HG03354 (cell line): ENCODE measurements at regions not wholly inside any gene's neighbourhood (a gene's known extent, or its start where the extent isn't known, plus 50 kb on each side); places are given as distances from the start of the nearest gene placed in this dataset.
A peak's percentile ranks its signal among the peaks of the same experiment; 100 is the strongest.
"Not testable (repeated sequence)": the region's sequence is repeated elsewhere in the genome, so short reads cannot be mapped to it uniquely, and the experiment has no call there.

ENCODE experiments used
- ATAC-seq: cut with Tn5 transposase; IDR thresholded peaks from one replicate; pipeline ENCODE4 v1.9.1; 2021; ENCODE audit warnings: mild to moderate bottlenecking; ENCODE audit not compliant: unreplicated experiment, poor library complexity, severe bottlenecking

- ATAC-seq, result no peak
These were observed 930.2 kb upstream of the ALCAM start for GRCh38 chr3:104436506-104436905.

GRCh38 chr3:104437131-104437750 is 929.5 kb upstream of the ALCAM start:
- no peak for ATAC-seq

GRCh38 chr3:104437891-104438290 is 928.8 kb upstream of the ALCAM start:
- no peak for ATAC-seq

- no peak for ATAC-seq
These were observed 928.0 kb upstream of the ALCAM start for GRCh38 chr3:104438706-104439105.

- ATAC-seq, result not testable (repeated sequence)
These were observed 921.3 kb upstream of the ALCAM start for GRCh38 chr3:104445252-104445919.

GRCh38 chr3:104447681-104448080 is 919.0 kb upstream of the ALCAM start:
- ATAC-seq, result no peak

- no peak for ATAC-seq
These were observed 914.0 kb upstream of the ALCAM start for GRCh38 chr3:104452697-104453096.

- peak; percentile 55 for ATAC-seq
These were observed 908.1 kb upstream of the ALCAM start for GRCh38 chr3:104458657-104459056.

GRCh38 chr3:104460477-104461406 is 906.0 kb upstream of the ALCAM start:
- peak; percentile 48 for ATAC-seq

GRCh38 chr3:104461431-104461830 is 905.3 kb upstream of the ALCAM start:
- no peak for ATAC-seq

GRCh38 chr3:104472221-104472620 is 894.5 kb upstream of the ALCAM start:
- ATAC-seq, result no peak

GRCh38 chr3:104474011-104474410 is 892.7 kb upstream of the ALCAM start:
- ATAC-seq, result no peak

- no peak for ATAC-seq
These were observed 863.7 kb upstream of the ALCAM start for GRCh38 chr3:104503022-104503421.

- ATAC-seq, result peak; percentile 74
These were observed 856.4 kb upstream of the ALCAM start for GRCh38 chr3:104510131-104510849.

GRCh38 chr3:104514371-104514770 is 852.3 kb upstream of the ALCAM start:
- no peak for ATAC-seq

- no peak for ATAC-seq
These were observed 851.9 kb upstream of the ALCAM start for GRCh38 chr3:104514776-104515175.

- peak; percentile 38 for ATAC-seq
These were observed 847.6 kb upstream of the ALCAM start for GRCh38 chr3:104519068-104519467.

GRCh38 chr3:104519468-104520227 is 847.1 kb upstream of the ALCAM start:
- no peak for ATAC-seq

- peak; percentile 41 for ATAC-seq
These were observed 846.5 kb upstream of the ALCAM start for GRCh38 chr3:104520228-104520655.
